Naive thymus-derived CD8-positive, alpha-beta T cell (primary cell): ENCODE measurements at regions not wholly inside any gene's neighbourhood (a gene's known extent, or its start where the extent isn't known, plus 50 kb on each side); places are given as distances from the start of the nearest gene placed in this dataset.

Source experiments
- ATAC-seq, 2 donors: fragments of 150-1000 bp; cut with Tn5 transposase in 1 of 2; sonication (Bioruptor Pico), chemical (Tn5 transposase) in 1 of 2; 1 replicate in 1 of 2; 2 replicates in 1 of 2; pipeline ENCODE4 v1.10.0; 2021; ENCODE audit warnings: mild to moderate bottlenecking in 2 of 2, moderate library complexity in 2 of 2
- POLR2A ChIA-PET: fragments of 350-600 bp; sonication (Branson Sonifier 250); formaldehyde crosslinking; loops from one replicate; lab custom pipeline; 2021; ENCODE audit warnings: antibody characterized with exemption; lab: Charles Lee
- DNase-seq, 10 donors: peaks; one replicate each; pipeline versions ENCODE4 v3.0.0 to v3.0.0-alpha.2; 2020 to 2022
- H3K27ac Mint-ChIP-seq, 10 donors: one replicate each; pipeline ENCODE4 v1.8.0; 2020 to 2022; ENCODE audit warnings: mild to moderate bottlenecking in 10 of 10, mixed read lengths in 10 of 10, moderate library complexity in 4 of 10, inconsistent platforms in 1 of 10
- H3K27me3 Mint-ChIP-seq, 5 donors: one replicate each; pipeline ENCODE4 v1.8.0; 2021 to 2022; ENCODE audit warnings: mixed read lengths in 5 of 5
- H3K36me3 Mint-ChIP-seq, 3 donors: one replicate each; pipeline ENCODE4 v1.8.0; 2020 to 2022; ENCODE audit warnings: mixed read lengths in 3 of 3, mild to moderate bottlenecking in 2 of 3, inconsistent platforms in 1 of 3
- H3K4me1 Mint-ChIP-seq, 4 donors: one replicate each; pipeline ENCODE4 v1.8.0; 2021 to 2022; ENCODE audit warnings: mixed read lengths in 4 of 4
- H3K4me3 Mint-ChIP-seq, 10 donors: one replicate each; pipeline ENCODE4 v1.8.0; 2020 to 2022; ENCODE audit warnings: mild to moderate bottlenecking in 10 of 10, mixed read lengths in 10 of 10, moderate library complexity in 6 of 10, inconsistent platforms in 1 of 10
- H3K9me3 Mint-ChIP-seq, 9 donors: one replicate each; pipeline ENCODE4 v1.8.0; 2020 to 2022; ENCODE audit warnings: mixed read lengths in 9 of 9, mild to moderate bottlenecking in 3 of 9, inconsistent platforms in 1 of 9, moderate library complexity in 1 of 9

DNA sequence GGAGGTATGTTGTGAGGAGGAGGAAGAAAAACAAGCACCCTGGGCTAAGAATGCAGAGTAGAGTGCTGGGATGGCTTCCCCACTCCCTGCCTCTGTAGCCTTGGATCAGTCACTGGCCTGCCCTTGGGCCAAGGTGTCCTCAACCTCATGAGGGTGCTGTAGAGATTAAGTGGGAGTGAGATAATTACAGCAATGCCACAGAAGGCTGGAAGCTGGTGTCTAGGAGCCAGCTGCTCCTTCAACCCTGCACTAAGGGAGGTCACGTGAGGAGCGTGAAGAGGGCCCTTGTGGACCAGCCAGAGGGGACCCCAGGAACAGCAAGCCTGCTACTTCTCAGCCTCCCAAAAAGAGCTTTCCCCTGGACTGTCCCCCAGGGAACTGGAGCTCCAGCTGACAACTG lies 95.2 kb downstream of the TTC32 start:
- peaks cover 0 to 2% (median 0%) of the 10 kb centered on the region in 4 donors for H3K4me1 Mint-ChIP-seq
- H3K27me3 Mint-ChIP-seq: peaks cover 1 to 18% (median 9%) of the 10 kb centered on the region in 5 donors
- H3K4me3 Mint-ChIP-seq: no peak overlapping the region
- H3K36me3 Mint-ChIP-seq: no peaks in the 10 kb centered on the region
- no peaks in the 10 kb centered on the region for H3K9me3 Mint-ChIP-seq
- DNase-seq (no peak), ATAC-seq (no peak)
- POLR2A ChIA-PET: no interaction called here
- H3K27ac Mint-ChIP-seq: no peak overlapping the region

DNA sequence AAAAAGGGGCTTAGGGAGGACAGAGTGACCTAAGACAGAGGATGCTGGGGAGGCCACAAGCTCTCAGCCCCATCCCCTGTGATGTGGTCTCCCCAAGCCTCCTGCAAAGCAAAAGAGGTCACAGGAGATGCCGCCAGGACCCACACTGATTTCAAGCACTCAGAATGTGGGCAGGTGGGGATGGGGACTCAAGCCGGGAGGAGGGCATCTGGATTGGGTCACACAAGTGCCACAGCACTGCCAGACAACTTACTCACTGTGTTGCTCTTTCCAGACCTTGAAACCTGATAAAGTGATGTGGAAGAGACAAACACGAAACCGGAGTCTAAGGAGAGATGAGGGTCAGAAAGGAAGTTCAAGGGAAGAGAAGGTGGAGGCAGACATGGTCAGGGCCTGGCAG lies 95.7 kb downstream of the TTC32 start:
- Mint-ChIP-seq H3K4me3 (no peak overlapping the region), H3K36me3 (no peaks in the 10 kb centered on the region), H3K27me3 (peaks cover 1 to 18% (median 8%) of the 10 kb centered on the region in 5 donors), H3K4me1 (peaks cover 0 to 2% (median 0%) of the 10 kb centered on the region in 4 donors), H3K27ac (no peak overlapping the region), H3K9me3 (no peaks in the 10 kb centered on the region)
- ATAC-seq (no peak), DNase-seq (no peak)
- POLR2A ChIA-PET: no interaction called here

DNA sequence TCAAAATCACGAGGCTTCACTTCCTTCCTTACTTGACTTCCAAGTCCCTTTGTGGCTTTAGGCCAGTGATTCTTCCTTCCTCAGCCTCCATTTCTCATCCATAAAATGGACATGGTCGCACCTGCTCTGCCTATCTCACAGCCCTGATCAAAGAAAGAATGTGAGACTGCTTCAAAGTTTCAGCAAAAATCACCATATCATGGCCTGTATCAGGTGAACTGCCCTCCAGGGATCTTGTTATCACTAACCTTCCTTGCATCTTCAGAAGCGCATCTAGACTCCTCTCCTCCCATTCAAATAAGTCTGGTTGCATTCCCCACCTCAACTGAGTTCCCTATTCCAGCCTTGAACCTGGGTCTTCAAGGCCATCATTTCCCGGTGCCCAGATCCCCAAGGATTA lies 96.5 kb downstream of the TTC32 start:
- Mint-ChIP-seq H3K27me3 (peaks cover 1 to 18% (median 7%) of the 10 kb centered on the region in 5 donors), H3K9me3 (no peaks in the 10 kb centered on the region), H3K4me1 (peaks cover 0 to 2% (median 0%) of the 10 kb centered on the region in 4 donors), H3K4me3 (no peak overlapping the region), H3K36me3 (no peaks in the 10 kb centered on the region), H3K27ac (no peak overlapping the region)
- DNase-seq (no peak), ATAC-seq (no peak)
- POLR2A ChIA-PET: no interaction called here

DNA sequence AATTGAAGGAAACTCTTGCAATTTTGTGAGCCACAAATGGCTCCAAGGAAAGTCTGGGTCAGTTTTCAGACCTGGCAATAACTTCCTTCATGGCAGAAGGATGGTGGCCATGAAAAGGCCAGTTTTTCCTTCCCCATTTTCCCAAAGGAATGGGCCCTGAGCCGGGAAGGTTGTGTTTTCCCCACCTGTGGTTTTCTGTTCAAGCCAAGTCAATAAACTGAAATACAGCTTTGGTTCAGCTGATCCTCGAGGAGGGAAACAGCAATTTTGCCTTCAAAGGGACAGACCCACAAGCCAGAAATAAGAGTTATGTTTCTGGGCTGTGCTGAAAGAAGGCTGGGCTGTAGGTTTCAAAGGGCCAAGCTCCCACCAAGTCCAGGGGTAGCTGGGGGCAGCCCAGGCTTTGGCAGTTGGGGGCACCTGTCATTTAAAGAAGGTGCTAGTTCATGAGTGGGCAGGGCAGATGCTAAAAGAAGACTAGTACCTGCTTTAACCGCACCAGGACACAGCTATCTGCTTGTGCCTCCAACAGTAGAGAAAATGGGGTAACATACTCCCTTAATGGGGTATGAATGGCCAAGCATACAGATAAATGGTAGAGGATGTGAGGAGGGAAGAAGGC lies 97.0 kb downstream of the TTC32 start:
- no peaks in the 10 kb centered on the region for H3K36me3 Mint-ChIP-seq
- no peak overlapping the region for H3K27ac Mint-ChIP-seq
- no peaks in the 10 kb centered on the region for H3K9me3 Mint-ChIP-seq
- peaks cover 1 to 18% (median 8%) of the 10 kb centered on the region in 5 donors for H3K27me3 Mint-ChIP-seq
- no peak overlapping the region for H3K4me3 Mint-ChIP-seq
- POLR2A ChIA-PET: no interaction called here
- ATAC-seq: no peak
- peaks cover 0 to 2% (median 0%) of the 10 kb centered on the region in 4 donors for H3K4me1 Mint-ChIP-seq
- DNase-seq: no peak

DNA sequence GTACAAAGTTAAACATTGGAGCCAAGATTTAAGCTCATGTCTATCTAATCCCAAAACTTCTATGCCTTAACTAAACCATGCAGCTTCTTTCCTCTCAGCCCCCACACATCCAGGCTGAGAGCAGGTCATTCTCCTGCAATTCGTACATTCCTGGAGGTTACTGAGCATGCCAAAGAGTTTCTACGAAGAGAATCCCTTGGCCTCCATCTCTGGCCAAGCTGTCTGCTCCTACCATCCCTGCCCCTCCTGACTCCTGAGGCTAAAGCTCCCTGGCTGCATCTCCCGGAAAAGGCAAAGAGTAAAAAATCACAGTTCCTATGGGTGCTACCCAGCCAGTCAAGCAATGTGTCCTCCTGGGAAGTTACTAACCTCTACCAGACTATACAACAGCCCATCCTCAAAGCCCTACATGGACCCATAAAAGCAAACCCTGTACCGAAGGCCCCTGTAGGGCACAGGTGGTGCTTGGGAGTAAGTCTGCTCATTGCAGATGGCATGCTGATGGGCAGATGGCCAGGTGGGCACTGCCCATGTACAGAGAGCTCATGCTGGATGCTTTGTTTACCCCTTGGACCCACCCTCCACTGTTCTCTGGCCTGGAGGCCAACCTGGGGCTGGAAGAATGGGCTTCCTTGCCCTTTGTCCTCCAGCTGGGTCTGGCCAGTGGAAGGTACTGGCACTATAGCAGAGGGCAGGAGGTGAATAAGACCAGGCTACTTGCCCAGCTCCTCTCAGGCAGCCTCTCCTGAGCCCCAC lies 99.5 kb downstream of the TTC32 start:
- H3K27ac Mint-ChIP-seq: no peak overlapping the region
- POLR2A ChIA-PET: no interaction called here
- DNase-seq: no peak
- ATAC-seq: no peak
- H3K4me3 Mint-ChIP-seq: no peak overlapping the region
- H3K27me3 Mint-ChIP-seq: peaks cover 1 to 21% (median 9%) of the 10 kb centered on the region in 5 donors
- no peaks in the 10 kb centered on the region for H3K9me3 Mint-ChIP-seq
- H3K36me3 Mint-ChIP-seq: no peaks in the 10 kb centered on the region
- H3K4me1 Mint-ChIP-seq: peaks cover 0 to 1% (median 0%) of the 10 kb centered on the region in 4 donors

DNA sequence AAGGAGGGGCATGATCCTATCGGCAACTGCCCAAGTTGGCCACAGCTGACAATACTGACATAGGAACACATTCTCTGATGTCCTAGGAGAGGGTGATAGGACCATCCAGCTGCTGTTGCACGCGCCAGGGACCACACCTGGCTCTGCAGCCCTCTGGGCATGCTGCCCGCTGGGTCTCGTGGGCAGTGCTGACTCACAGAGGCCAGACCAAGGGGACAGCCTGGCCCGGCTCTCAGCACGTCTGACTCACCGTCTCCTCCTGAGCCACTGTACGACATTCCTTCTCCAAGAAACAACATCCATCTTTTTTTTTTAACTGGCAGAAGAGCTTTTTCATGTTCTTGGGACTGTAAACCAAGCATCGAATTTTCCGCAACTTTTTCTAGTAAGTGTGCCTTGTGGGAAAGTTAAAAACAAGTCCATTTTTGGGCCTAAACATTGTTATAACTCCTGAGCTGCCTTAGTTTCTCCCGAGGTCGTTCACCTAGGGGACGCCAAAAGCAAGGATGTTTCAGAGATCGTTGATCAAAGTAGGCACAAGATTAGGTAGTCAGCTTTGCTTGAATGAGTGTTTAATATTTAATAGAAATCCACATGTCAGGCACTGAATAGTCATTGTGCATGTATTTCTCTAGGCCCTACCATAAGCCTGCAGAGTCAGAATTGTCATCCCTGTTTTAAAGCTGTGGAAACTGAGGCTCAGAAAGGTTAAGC lies 100.3 kb downstream of the TTC32 start:
- DNase-seq (no peak), ATAC-seq (no peak)
- Mint-ChIP-seq H3K27ac (no peak overlapping the region), H3K4me1 (no peaks in the 10 kb centered on the region), H3K9me3 (no peaks in the 10 kb centered on the region), H3K4me3 (no peak overlapping the region), H3K36me3 (no peaks in the 10 kb centered on the region), H3K27me3 (peaks cover under 1 to 16% (median 7%) of the 10 kb centered on the region in 5 donors)
- POLR2A ChIA-PET: interaction anchor here (0.5 kb wide), 1 partner anchor 647 kb away, joined by 4 read pairs; no protein-coding TSS in a partner anchor

DNA sequence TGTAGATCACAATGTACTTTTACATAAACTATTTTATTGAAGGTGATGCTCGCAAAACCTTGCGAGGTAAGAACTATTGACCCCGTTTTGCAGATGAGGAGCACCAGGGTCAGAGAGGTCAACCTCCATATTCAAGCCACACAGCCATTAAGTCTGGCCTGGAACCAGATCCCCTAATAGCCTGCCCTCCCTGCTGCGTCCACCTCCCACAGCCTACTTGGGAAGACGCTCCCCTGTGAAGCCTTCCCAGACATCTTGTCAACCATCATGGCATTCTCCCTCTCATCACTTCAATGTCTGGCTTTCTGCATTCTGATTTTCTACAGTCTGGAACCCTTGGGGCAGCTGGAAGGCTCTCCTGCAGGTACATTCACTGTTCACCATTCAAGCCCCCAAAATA lies 101.0 kb downstream of the TTC32 start:
- no peak overlapping the region for H3K27ac Mint-ChIP-seq
- H3K27me3 Mint-ChIP-seq: peaks cover 0 to 11% (median 7%) of the 10 kb centered on the region in 5 donors
- no peaks in the 10 kb centered on the region for H3K9me3 Mint-ChIP-seq
- H3K4me1 Mint-ChIP-seq: no peaks in the 10 kb centered on the region
- POLR2A ChIA-PET: interaction anchor here (0.5 kb wide), 1 partner anchor 647 kb away, joined by 4 read pairs; no protein-coding TSS in a partner anchor
- H3K4me3 Mint-ChIP-seq: no peak overlapping the region
- ATAC-seq: no peak
- H3K36me3 Mint-ChIP-seq: no peaks in the 10 kb centered on the region
- DNase-seq: no peak

DNA sequence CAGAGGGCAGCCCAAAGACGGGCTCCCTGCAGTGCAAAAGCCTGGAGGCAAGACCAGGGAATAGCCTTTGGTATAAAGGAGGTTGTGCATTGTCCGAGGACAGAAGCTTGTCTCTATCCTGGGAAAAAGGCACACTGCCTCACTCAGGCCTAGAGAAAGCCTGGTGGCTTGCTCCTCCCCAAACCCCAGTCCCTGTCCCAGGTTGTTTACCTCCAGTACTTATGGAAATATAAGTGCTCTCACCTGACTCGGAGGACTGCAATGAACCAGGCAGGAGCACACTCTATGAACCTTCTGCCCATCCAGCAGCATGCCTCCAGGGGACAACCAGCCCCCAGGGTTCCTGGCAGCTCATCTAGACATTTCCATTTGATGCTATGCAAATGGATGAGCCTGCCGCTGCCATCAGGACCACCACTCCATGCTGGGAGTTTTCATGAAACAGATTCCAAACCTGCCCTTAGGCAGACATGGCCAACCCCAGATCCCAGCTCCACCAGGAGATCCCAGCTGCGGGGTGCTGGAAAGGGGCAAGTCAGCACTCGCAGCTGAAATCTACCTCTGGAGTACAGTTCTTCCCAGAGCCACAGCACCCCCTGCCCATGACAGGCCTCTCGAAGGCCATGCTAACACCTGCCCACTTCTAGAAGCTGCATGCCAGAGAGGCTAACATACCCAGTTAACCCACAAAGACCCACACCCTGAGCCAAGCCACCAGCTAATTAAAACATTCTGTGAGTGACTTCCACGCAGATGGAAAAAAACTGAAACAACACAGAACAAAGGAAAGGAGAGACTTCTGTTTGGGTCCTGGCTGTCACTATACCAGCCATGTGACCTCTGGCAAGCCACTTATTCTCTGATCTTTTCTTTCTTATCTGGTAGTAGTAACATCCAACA lies 101.7 kb downstream of the TTC32 start:
- no peaks in the 10 kb centered on the region for H3K9me3 Mint-ChIP-seq

DNA sequence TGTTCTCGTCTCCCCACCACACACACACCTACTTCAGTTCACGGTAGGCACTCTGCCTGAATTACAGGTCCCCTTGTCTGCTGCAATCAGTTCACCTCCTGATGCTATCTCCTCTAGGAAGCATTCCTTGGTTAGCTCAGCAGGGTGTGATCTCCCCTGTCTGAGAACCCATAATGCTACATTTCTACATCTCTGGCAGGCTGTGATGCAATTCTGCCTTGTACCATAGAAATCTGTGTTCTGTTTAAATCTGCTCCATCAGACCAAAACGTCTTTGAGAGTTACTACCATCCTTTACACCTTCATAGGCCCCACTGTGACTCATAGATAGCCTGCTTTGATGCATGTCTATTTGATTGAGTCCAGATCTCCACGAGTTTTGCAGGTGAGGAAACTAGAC lies 103.9 kb downstream of the TTC32 start:
- H3K27ac Mint-ChIP-seq: no peak overlapping the region
- H3K27me3 Mint-ChIP-seq: peaks cover 0 to 9% (median 6%) of the 10 kb centered on the region in 5 donors
- no peak for ATAC-seq
- no peak overlapping the region for H3K4me3 Mint-ChIP-seq
- H3K9me3 Mint-ChIP-seq: no peaks in the 10 kb centered on the region
- no peaks in the 10 kb centered on the region for H3K36me3 Mint-ChIP-seq
- no peak for DNase-seq
- H3K4me1 Mint-ChIP-seq: no peaks in the 10 kb centered on the region
- POLR2A ChIA-PET: no interaction called here

More for the DNA sequence above, 101.7 kb downstream of the TTC32 start:
- Mint-ChIP-seq H3K27me3 (peaks cover 0 to 9% (median 7%) of the 10 kb centered on the region in 5 donors), H3K4me1 (no peaks in the 10 kb centered on the region), H3K4me3 (no peak overlapping the region), H3K27ac (no peak overlapping the region), H3K36me3 (no peaks in the 10 kb centered on the region)
- POLR2A ChIA-PET: no interaction called here
- no peak for ATAC-seq
- no peak for DNase-seq

DNA sequence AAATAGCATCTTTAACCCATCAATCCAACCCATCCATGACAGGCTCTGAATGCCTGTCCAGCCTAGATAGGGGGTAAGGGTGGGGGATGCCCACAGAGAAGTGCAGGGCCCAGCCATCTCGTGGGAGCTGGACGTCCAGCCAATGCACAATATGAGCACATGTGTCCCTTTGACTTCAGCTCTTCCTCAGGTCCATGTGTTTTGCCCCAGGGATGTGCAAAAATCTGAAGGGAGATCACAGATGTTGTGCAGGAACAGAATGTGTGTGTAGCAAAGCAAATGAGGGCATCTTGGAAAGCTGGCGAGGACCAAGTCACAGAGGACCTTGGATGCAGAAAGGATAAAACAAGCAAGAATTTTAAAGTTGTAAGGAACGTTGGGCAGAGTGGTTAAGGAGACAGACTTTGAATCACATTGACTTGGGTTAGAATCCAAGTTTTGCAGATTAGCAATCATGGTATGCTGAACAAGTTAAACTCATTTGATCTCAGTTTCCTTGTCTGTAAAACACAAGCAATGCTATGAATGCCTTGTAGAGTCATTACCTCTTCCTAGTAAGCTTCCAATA lies 104.5 kb downstream of the TTC32 start:
- Mint-ChIP-seq H3K4me3 (no peak overlapping the region), H3K36me3 (no peaks in the 10 kb centered on the region), H3K4me1 (no peaks in the 10 kb centered on the region), H3K9me3 (no peaks in the 10 kb centered on the region), H3K27ac (no peak overlapping the region), H3K27me3 (peaks cover 0 to 9% (median 6%) of the 10 kb centered on the region in 5 donors)
- POLR2A ChIA-PET: no interaction called here
- no peak for ATAC-seq
- DNase-seq: no peak

DNA sequence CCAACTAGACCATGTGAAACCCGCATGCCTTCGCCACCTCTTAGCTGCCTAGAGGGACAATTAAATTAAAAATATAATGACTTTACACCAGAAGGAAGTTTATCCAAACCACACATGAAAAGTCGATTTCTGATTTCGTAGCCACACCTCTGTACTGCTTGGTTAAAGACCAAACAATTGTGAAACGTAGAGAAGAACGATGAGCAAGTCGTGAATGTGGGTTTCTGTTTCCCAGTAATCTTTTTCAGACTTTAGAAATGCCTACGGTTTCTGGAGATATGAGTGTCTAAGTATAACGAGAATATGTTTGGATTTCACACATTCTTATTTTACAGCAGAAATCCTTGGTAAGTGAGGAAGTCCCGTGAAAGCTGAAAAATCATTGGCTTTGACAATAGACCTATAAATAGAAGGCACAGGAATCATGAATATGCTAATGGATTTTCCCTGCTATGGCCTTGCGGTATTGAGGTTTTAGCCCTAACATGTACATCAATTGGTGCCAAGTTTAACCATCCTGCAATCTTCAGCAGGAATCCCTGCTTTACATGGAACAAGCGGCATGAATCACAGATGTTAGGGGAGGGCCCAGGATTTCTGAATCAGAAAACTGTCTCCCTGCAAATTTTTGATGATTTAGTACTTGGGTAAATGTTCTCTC lies 105.6 kb downstream of the TTC32 start:
- no peaks in the 10 kb centered on the region for H3K9me3 Mint-ChIP-seq
- ATAC-seq (no peak), DNase-seq (no peak)
- H3K4me3 Mint-ChIP-seq: no peak overlapping the region
- H3K27ac Mint-ChIP-seq: no peak overlapping the region
- peaks cover 0 to 9% (median 6%) of the 10 kb centered on the region in 5 donors for H3K27me3 Mint-ChIP-seq
- POLR2A ChIA-PET: no interaction called here
- H3K4me1 Mint-ChIP-seq: no peaks in the 10 kb centered on the region
- no peaks in the 10 kb centered on the region for H3K36me3 Mint-ChIP-seq
